Right lobe of liver (tissue), 6 donors: ENCODE measurements at regions not wholly inside any gene's neighbourhood (a gene's known extent, or its start where the extent isn't known, plus 50 kb on each side); places are given as distances from the start of the nearest gene placed in this dataset.
A peak's percentile ranks its signal among the peaks of the same experiment; 100 is the strongest.

ENCODE experiments used
- ATAC-seq, 4 donors: fragments of 200-7000 bp; cut with Tn5 transposase; one replicate each; pipeline ENCODE4 v1.9.1; 2020; ENCODE audit warnings: mild to moderate bottlenecking in 4 of 4, moderate library complexity in 4 of 4
- DNase-seq, 3 donors: peaks; one replicate each; pipeline ENCODE4 v3.0.0-alpha.2; 2020
- H3K27ac ChIP-seq, 3 donors: fragments of 200-600 bp; one replicate each; pipeline ENCODE4 v1.8.0; 2022
- H3K27me3 ChIP-seq, 2 donors: fragments of 200-600 bp; one replicate each; pipeline ENCODE4 v1.8.0; 2022
- H3K36me3 ChIP-seq, 4 donors: fragments of 200-600 bp; sonication (generic) in 1 of 4; one replicate each; pipeline versions ENCODE4 v1.5.1 to v1.8.0; 2017 to 2022; ENCODE audit warnings: control low read depth in 1 of 4
- H3K4me1 ChIP-seq, 4 donors: fragments of 200-600 bp; sonication (generic) in 1 of 4; one replicate each; pipeline versions ENCODE4 v1.5.1 to v1.8.0; 2017 to 2022; ENCODE audit warnings: control low read depth in 1 of 4
- H3K4me3 ChIP-seq, 3 donors: fragments of 200-600 bp; one replicate each; pipeline ENCODE4 v1.8.0; 2022
- H3K9me3 ChIP-seq, 4 donors: fragments of 200-600 bp; sonication (generic) in 1 of 4; one replicate each; pipeline versions ENCODE4 v1.5.1 to v1.8.0; 2017 to 2022; ENCODE audit warnings: control low read depth in 1 of 4
- POLR2A ChIP-seq: fragments of 450-650 bp; IDR thresholded peaks from one replicate; pipeline ENCODE4 v1.6.1; 2017; ENCODE audit warnings: antibody characterized with exemption, mild to moderate bottlenecking
- WGBS: methylation state at CpG from one replicate; pipeline ENCODE4 v1.1.6; 2018; ENCODE audit warnings: low coverage, low lambda C conversion rate; ENCODE audit not compliant: insufficient coverage; ENCODE audit errors: missing lambda C conversion rate; 5-methylcytosine and 5-hydroxymethylcytosine counted together
- intact Hi-C, 2 donors: fragments of 100-400 bp; cut with DNase I; formaldehyde crosslinking; loops; one replicate each; pipeline versions ENCODE4 v1.11.2 to v1.14.1; 2022
- TF ChIP-seq, protein P1 (sequence below), 4 donors: fragments of 200-600 bp in 3 of 4; fragments of 450-650 bp in 1 of 4; IDR thresholded peaks; one replicate each; pipeline versions ENCODE4 v1.5.1 to v1.8.0; 2016 to 2022; ENCODE audit warnings: antibody characterized with exemption in 4 of 4, mild to moderate bottlenecking in 2 of 4
- donor health status: DM: no; HTN: yes; CAD: no.
- donor health status: DM: no; HTN: no; CAD: no.
- donor health status: DM: no; HTN: no; CAD: no.
- donor health status: DM: no; HTN: yes; CAD: no.
- donor health status: DM: no; HTN: yes; CAD: no.

- H3K9me3 ChIP-seq = no peaks in the 10 kb centered on the region
- no peak for TF ChIP-seq POLR2A
- TF ChIP-seq, protein P1, sequence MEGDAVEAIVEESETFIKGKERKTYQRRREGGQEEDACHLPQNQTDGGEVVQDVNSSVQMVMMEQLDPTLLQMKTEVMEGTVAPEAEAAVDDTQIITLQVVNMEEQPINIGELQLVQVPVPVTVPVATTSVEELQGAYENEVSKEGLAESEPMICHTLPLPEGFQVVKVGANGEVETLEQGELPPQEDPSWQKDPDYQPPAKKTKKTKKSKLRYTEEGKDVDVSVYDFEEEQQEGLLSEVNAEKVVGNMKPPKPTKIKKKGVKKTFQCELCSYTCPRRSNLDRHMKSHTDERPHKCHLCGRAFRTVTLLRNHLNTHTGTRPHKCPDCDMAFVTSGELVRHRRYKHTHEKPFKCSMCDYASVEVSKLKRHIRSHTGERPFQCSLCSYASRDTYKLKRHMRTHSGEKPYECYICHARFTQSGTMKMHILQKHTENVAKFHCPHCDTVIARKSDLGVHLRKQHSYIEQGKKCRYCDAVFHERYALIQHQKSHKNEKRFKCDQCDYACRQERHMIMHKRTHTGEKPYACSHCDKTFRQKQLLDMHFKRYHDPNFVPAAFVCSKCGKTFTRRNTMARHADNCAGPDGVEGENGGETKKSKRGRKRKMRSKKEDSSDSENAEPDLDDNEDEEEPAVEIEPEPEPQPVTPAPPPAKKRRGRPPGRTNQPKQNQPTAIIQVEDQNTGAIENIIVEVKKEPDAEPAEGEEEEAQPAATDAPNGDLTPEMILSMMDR (IDR thresholded peaks at IDR 0.05) = no peak
- no peak overlapping the region for H3K4me3 ChIP-seq
- DNase-seq (no peak), ATAC-seq (no peak)
- 17% methylated on average over 6 of the region's 6 CpGs for WGBS
- H3K36me3 ChIP-seq = no peaks in the 10 kb centered on the region
- H3K4me1 ChIP-seq = no peaks in the 10 kb centered on the region
- no peak overlapping the region for H3K27ac ChIP-seq
- H3K27me3 ChIP-seq = no peaks in the 10 kb centered on the region
- intact Hi-C loops = no loop called here
Measured at GRCh38 chr22:27440304-27440865, 361.2 kb downstream of the MN1 start.

GRCh38 chr22:27441706-27442475 lies 359.7 kb downstream of the MN1 start:
- no peak for TF ChIP-seq POLR2A
- TF ChIP-seq, protein P1 (IDR thresholded peaks at IDR 0.05) = no peak
- no peak overlapping the region for H3K27ac ChIP-seq
- no peaks in the 10 kb centered on the region for H3K4me1 ChIP-seq
- H3K4me3 ChIP-seq = no peak overlapping the region
- H3K27me3 ChIP-seq = no peaks in the 10 kb centered on the region
- WGBS = 61% methylated on average over 18 of the region's 22 CpGs
- ATAC-seq = no peak
- intact Hi-C loops = no loop called here
- DNase-seq = no peak
- no peaks in the 10 kb centered on the region for H3K36me3 ChIP-seq
- H3K9me3 ChIP-seq = no peaks in the 10 kb centered on the region

GRCh38 chr22:27443306-27443705 lies 358.2 kb downstream of the MN1 start:
- intact Hi-C loops = no loop called here
- no peaks in the 10 kb centered on the region for H3K4me1 ChIP-seq
- H3K36me3 ChIP-seq = no peaks in the 10 kb centered on the region
- no peaks in the 10 kb centered on the region for H3K27me3 ChIP-seq
- no peak overlapping the region for H3K27ac ChIP-seq
- WGBS = 88% methylated on average over 5 of the region's 7 CpGs
- no peaks in the 10 kb centered on the region for H3K9me3 ChIP-seq
- ATAC-seq (no peak), DNase-seq (no peak)
- TF ChIP-seq POLR2A = no peak
- TF ChIP-seq, protein P1 (IDR thresholded peaks at IDR 0.05) = no peak
- H3K4me3 ChIP-seq = no peak overlapping the region

DNA sequence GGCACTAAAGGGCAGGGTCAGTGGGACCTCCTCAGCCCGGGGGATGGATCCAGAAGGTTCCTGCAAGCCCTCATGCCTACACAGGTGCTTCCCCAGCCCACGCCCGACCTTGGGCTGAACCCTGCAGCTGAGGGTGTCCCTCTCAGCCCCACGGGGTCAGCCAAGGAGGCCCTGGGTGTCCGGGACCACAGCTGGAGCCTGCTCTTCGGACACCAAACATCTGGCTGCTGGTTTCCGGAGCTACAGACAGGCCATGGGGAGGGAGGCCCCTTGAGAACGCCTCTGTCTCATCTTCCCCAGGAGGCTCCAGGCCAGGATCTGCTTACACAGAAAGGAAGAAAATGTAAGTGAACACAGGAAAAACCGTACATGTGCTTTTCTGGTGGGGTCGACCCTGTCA lies 355.7 kb downstream of the MN1 start:
- no peak for TF ChIP-seq POLR2A
- TF ChIP-seq, protein P1 (IDR thresholded peaks at IDR 0.05) = no peak
- no peaks in the 10 kb centered on the region for H3K36me3 ChIP-seq
- no peak overlapping the region for H3K27ac ChIP-seq
- intact Hi-C loops = no loop called here
- H3K9me3 ChIP-seq = no peaks in the 10 kb centered on the region
- 79% methylated on average over 2 of the region's 10 CpGs for WGBS
- no peaks in the 10 kb centered on the region for H3K27me3 ChIP-seq
- ATAC-seq (peak in 2 of 4 donors; percentile 19 to 25), DNase-seq (no peak)
- no peak overlapping the region for H3K4me3 ChIP-seq
- H3K4me1 ChIP-seq = no peaks in the 10 kb centered on the region
